Upper lobe of left lung (tissue), 4 donors: ENCODE measurements at regions not wholly inside any gene's neighbourhood (a gene's known extent, or its start where the extent isn't known, plus 50 kb on each side); places are given as distances from the start of the nearest gene placed in this dataset.

Source experiments
- CTCF ChIP-seq, 6 experiments: fragments of 450-650 bp in 4 of 6; fragments of 200-600 bp in 2 of 6; sonication (generic) in 2 of 6; IDR thresholded peaks; one replicate each; pipeline ENCODE4 v1.5.1; 2016 to 2019; ENCODE audit warnings: antibody characterized with exemption in 6 of 6
- POLR2A ChIP-seq, 4 donors: fragments of 450-650 bp; IDR thresholded peaks; one replicate each; pipeline ENCODE4 v1.5.1; 2016 to 2017; ENCODE audit warnings: antibody characterized with exemption in 4 of 4, mild to moderate bottlenecking in 2 of 4

- TF ChIP-seq CTCF (IDR thresholded peaks at IDR 0.05) (no peak), POLR2A (IDR thresholded peaks at IDR 0.05) (no peak)
Observed at GRCh38 chr11:105312266-105312665, 172.7 kb upstream of the CARD18 start.
